GM23338 (cell line): ENCODE measurements at regions not wholly inside any gene's neighbourhood (a gene's known extent, or its start where the extent isn't known, plus 50 kb on each side); places are given as distances from the start of the nearest gene placed in this dataset.

Experiments used
- ATAC-seq: fragments of 200-7000 bp; cut with Tn5 transposase; 3 replicates; pipeline ENCODE4 v1.9.1; 2020
- DNase-seq: peaks from one replicate; pipeline ENCODE4 v3.0.0-alpha.2; 2015; ENCODE audit warnings: low spot score
- H2AFZ ChIP-seq: fragments of 200-600 bp; sonication (generic); 2 replicates; pipeline ENCODE4 v1.8.0; 2016; ENCODE audit warnings: antibody characterized with exemption, mild to moderate bottlenecking, moderate library complexity
- H3F3A ChIP-seq: fragments of 200-600 bp; sonication (generic); replicated peaks from 2 replicates; pipeline ENCODE4 v1.8.0; 2017; ENCODE audit warnings: antibody characterized with exemption, mixed run types, low read depth
- H3K27ac ChIP-seq: fragments of 200-600 bp; sonication (generic); 2 replicates; pipeline ENCODE4 v1.6.1; 2016; ENCODE audit warnings: low read depth
- H3K27me3 ChIP-seq: fragments of 200-600 bp; sonication (generic); 2 replicates; pipeline ENCODE4 v1.8.0; 2016; ENCODE audit warnings: mild to moderate bottlenecking, mixed run types, moderate library complexity; ENCODE audit not compliant: insufficient read depth
- H3K36me3 ChIP-seq: fragments of 200-600 bp; sonication (generic); 2 replicates; pipeline ENCODE4 v1.8.0; 2016; ENCODE audit warnings: mild to moderate bottlenecking; ENCODE audit not compliant: insufficient read depth
- H3K4me1 ChIP-seq: fragments of 200-600 bp; sonication (generic); 2 replicates; pipeline ENCODE4 v1.8.0; 2016; ENCODE audit warnings: mild to moderate bottlenecking, moderate library complexity; ENCODE audit not compliant: insufficient read depth
- H3K4me2 ChIP-seq: fragments of 200-600 bp; sonication (generic); 2 replicates; pipeline ENCODE4 v1.7.1; 2017; ENCODE audit warnings: mixed run types
- H3K4me3 ChIP-seq: fragments of 200-600 bp; sonication (generic); 2 replicates; pipeline ENCODE4 v1.6.1; 2016; ENCODE audit warnings: mixed run types
- H3K79me2 ChIP-seq: fragments of 200-600 bp; sonication (generic); replicated peaks from 2 replicates; pipeline ENCODE4 v1.8.0; 2017; ENCODE audit warnings: mild to moderate bottlenecking; ENCODE audit not compliant: insufficient read depth
- H3K9me2 ChIP-seq: fragments of 200-600 bp; sonication (generic); 2 replicates; pipeline ENCODE4 v1.8.0; 2017; ENCODE audit not compliant: insufficient read depth
- H4K20me1 ChIP-seq: fragments of 200-600 bp; sonication (generic); replicated peaks from 2 replicates; pipeline ENCODE4 v1.8.0; 2017; ENCODE audit warnings: mild to moderate bottlenecking; ENCODE audit not compliant: insufficient read depth
- H3K27ac Mint-ChIP-seq: 2 replicates; pipeline ENCODE4 v1.8.0; 2020; ENCODE audit warnings: inconsistent platforms, mild to moderate bottlenecking, moderate library complexity, mixed read lengths
- H3K27me3 Mint-ChIP-seq: 3 replicates; pipeline ENCODE4 v1.8.0; 2022; ENCODE audit warnings: low read depth, mild to moderate bottlenecking, moderate library complexity, mixed read lengths, inconsistent platforms; ENCODE audit not compliant: insufficient read depth, poor library complexity
- H3K36me3 Mint-ChIP-seq: 3 replicates; pipeline ENCODE4 v1.8.0; 2021; ENCODE audit warnings: low read depth, mild to moderate bottlenecking, inconsistent platforms, moderate library complexity, mixed read lengths
- H3K4me1 Mint-ChIP-seq: 3 replicates; pipeline ENCODE4 v1.8.0; 2020; ENCODE audit warnings: mild to moderate bottlenecking, inconsistent platforms, mixed read lengths
- H3K4me3 Mint-ChIP-seq: 3 replicates; pipeline ENCODE4 v1.8.0; 2021; ENCODE audit warnings: moderate library complexity, mild to moderate bottlenecking, inconsistent platforms, mixed read lengths
- H3K9me3 Mint-ChIP-seq: 3 replicates; pipeline ENCODE4 v1.8.0; 2020; ENCODE audit warnings: moderate library complexity, mild to moderate bottlenecking, inconsistent platforms, mixed read lengths
- CREB1 ChIP-seq: fragments of 250-450 bp; sonication (Bioruptor Pico); IDR thresholded peaks from 2 replicates; pipeline ENCODE4 v1.5.0; 2020; ENCODE audit warnings: low read depth, mild to moderate bottlenecking, moderate library complexity
- CTCF ChIP-seq, 2 experiments: fragments of 200-600 bp in 1 of 2; sonication (generic) in 1 of 2; conservative IDR thresholded peaks; 2 replicates each; pipeline versions ENCODE4 v1.5.1 to v1.6.1; 2016 to 2017; ENCODE audit warnings: antibody characterized with exemption in 2 of 2, low read depth in 2 of 2, mild to moderate bottlenecking in 2 of 2, moderate library complexity in 1 of 2
- ETS1 ChIP-seq: IDR thresholded peaks from 2 replicates; pipeline ENCODE4 v1.6.1; 2016; ENCODE audit warnings: antibody characterized with exemption
- EZH2 ChIP-seq: fragments of 200-600 bp; sonication (generic); IDR thresholded peaks from one replicate; pipeline ENCODE4 v1.8.0; 2017; ENCODE audit warnings: antibody characterized with exemption, mild to moderate bottlenecking, low read depth; ENCODE audit not compliant: unreplicated experiment
- EZH2phosphoT487 ChIP-seq: fragments of 200-600 bp; sonication (generic); IDR thresholded peaks from one replicate; pipeline ENCODE4 v1.8.1; 2018; ENCODE audit warnings: antibody characterized with exemption; ENCODE audit not compliant: unreplicated experiment
- JUNB ChIP-seq: IDR thresholded peaks from one replicate; pipeline ENCODE4 v1.6.1; 2016; ENCODE audit warnings: antibody characterized with exemption; ENCODE audit not compliant: unreplicated experiment
- POLR2AphosphoS5 ChIP-seq: IDR thresholded peaks from 2 replicates; pipeline ENCODE4 v1.6.1; 2016; ENCODE audit warnings: antibody characterized with exemption, low read depth
- REST ChIP-seq: IDR thresholded peaks from one replicate; pipeline ENCODE4 v1.6.1; 2018; ENCODE audit warnings: antibody characterized with exemption; ENCODE audit not compliant: unreplicated experiment
- STAT1 ChIP-seq: IDR thresholded peaks from one replicate; pipeline ENCODE4 v1.6.1; 2016; ENCODE audit warnings: antibody characterized with exemption; ENCODE audit not compliant: unreplicated experiment
- ZNF114 ChIP-seq: fragments of 250-450 bp; sonication (Bioruptor Pico); IDR thresholded peaks from 2 replicates; pipeline ENCODE4 v1.5.0; 2020; ENCODE audit warnings: mild to moderate bottlenecking, moderate library complexity
- ZNF331 ChIP-seq: fragments of 250-450 bp; sonication (Bioruptor Pico); IDR thresholded peaks from 2 replicates; pipeline ENCODE4 v1.5.0; 2020; ENCODE audit warnings: low read depth, mild to moderate bottlenecking, moderate library complexity

- no peak for TF ChIP-seq CTCF (conservative IDR thresholded peaks at IDR 0.05; ENCODE audit: low read depth in 2 of 2)
- no peak for TF ChIP-seq CREB1 (CRISPR knock-in tag)
Observed at GRCh38 chr4:31089815-31090214, 369.6 kb downstream of the PCDH7 start (continued).

GRCh38 chr4:31094474-31094873 is 374.3 kb downstream of the PCDH7 start:
- ATAC-seq (no peak), DNase-seq (no peak)
- Histone ChIP-seq H3K9me2 (no peaks in the 10 kb centered on the region), H3K27me3 (no peaks in the 10 kb centered on the region), H3K4me1 (no peaks in the 10 kb centered on the region), H3K79me2 (no peaks in the 10 kb centered on the region), H3F3A (no peaks in the 10 kb centered on the region), H3K27ac (no peak overlapping the region), H2AFZ (no peak overlapping the region), H3K36me3 (no peaks in the 10 kb centered on the region), H3K4me2 (no peak overlapping the region), H4K20me1 (no peaks in the 10 kb centered on the region), H3K4me3 (no peak overlapping the region)
- Mint-ChIP-seq H3K9me3 (no peaks in the 10 kb centered on the region), H3K36me3 (no peaks in the 10 kb centered on the region), H3K27ac (no peak overlapping the region), H3K4me1 (no peaks in the 10 kb centered on the region), H3K4me3 (no peak overlapping the region), H3K27me3 (no peaks in the 10 kb centered on the region)
- TF ChIP-seq CREB1 (CRISPR knock-in tag) (no peak), REST (no peak), CTCF (conservative IDR thresholded peaks at IDR 0.05; ENCODE audit: low read depth in 2 of 2) (no peak), EZH2phosphoT487 (no peak), EZH2 (no peak), ZNF114 (no peak), ETS1 (no peak), ZNF331 (no peak), JUNB (no peak), STAT1 (no peak), POLR2AphosphoS5 (no peak)
